ENCODE measurements at regions not wholly inside any gene's neighbourhood (a gene's known extent, or its start where the extent isn't known, plus 50 kb on each side); places are given as distances from the start of the nearest gene placed in this dataset.
"Not testable (repeated sequence)": the region's sequence is repeated elsewhere in the genome, so short reads cannot be mapped to it uniquely, and the experiment has no call there.

DNA sequence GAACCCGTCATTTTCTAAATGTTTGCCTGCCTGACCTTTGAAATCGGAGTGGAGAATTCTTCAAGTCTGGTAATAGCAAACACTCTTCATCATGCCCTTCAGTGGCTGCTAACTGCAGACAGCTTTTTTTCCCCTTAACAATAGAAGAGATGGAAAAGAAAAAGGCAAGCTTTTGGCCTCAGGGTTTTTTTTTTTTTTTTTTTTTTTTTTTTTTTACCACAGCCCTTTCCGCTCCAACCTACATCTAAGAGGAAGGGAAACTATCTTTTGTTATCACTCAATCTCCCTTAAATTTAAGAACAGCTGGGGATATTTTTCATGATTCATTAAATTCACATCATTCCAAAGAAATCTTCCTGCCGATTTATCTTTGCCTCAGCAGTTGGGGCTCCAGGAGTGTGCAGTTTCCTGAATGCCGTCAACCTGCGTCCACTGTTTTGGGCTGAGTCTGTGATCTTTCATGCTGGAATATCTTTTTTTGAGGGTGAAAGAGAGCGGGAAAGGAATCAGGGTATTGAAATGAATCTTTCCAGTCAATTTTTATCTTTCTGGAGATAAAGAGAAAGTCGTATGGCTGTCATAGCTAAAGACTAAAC lies 144.5 kb upstream of the SMYD2 start:
- no peak overlapping the region for H3K4me3 ChIP-seq

DNA sequence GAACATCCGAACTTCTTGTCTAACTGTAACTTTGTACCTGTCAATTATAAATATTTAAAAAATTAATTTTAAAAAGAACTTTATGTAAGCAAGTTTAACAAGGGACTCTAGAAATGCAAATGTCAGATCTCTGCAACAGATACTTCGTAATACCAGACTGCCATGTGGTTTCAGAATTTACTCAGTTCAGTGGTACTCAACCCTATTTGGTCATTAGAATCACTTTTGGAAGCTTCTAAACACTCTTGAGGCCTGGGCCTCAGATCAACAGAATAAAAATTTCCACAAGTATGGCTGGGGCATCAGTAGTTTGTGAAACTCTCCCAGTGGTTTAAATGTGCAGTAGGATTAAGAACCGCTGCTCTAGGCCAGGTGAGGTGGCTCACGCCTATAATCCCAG lies 139.5 kb upstream of the SMYD2 start:
- Histone ChIP-seq H3K4me3 (no peak overlapping the region), H3K27ac (no peak overlapping the region)

More for the DNA sequence above, 144.5 kb upstream of the SMYD2 start:
- H3K27ac ChIP-seq, result no peak overlapping the region

DNA sequence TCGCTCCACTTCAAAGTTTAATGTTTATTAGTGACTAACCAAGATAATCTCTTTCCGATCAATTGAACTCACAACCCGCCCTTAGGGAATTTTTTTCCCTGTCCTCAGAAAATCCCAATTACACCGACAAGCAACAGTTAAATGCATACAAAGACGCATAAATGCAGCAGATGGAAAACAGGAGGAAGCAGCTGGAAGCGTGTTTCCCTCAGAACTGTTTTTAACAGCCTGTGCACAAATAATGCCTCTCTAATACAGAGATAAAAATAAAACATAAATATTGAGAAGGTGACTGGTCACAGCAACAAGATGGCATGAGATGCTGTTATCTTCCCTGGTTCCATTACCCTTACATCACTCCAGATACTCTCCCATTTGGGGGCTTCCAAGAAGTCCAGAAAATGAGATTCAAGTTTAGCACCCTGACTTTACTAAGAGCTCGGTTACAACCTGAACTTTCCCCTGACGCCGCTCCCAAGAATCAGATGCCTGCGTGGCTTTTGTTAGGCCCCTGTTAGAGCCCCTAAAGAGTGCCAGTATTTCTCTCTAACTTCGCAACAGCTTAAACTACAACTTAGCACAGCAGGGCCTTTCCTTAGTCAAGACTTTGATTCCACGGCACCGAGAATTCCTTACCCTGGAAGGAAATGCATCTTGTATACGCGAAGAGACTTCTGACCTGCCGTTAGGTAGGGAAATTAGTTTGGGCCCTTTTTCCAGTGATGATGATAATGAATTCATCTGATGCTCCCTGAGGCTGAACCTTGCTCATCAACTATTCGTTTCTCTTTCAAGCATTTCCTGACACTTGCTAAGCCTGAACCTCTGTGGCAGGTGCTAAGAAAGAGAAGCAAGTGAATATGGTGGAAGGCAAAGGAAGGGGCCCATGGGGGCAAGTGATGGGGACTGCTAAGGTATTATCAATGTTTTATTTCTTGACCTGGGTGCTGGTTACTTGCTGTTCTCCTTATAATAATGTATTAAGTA lies 137.7 kb upstream of the SMYD2 start:
- H3K27ac ChIP-seq, result no peak overlapping the region
- H3K4me3 ChIP-seq, result no peak overlapping the region

DNA sequence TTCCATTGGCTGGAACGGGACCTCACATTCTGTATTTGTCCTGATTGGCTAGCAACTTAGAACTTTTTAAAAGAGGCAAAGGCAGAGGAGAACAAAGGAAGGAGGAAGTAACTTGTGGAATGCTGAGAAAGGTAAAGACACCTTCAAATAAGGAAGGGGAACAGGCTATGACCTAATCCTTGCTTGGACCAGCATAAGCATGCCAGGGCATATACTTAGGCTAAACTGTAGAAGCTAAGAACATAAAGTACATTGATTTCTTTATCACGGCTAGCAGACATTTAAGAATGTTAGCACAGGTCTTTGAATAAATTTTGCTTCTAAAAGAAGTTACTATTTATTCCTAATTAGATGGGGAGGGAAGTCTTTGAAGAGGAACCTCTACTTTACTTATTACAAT lies 136.4 kb upstream of the SMYD2 start:
- H3K4me3 ChIP-seq, H3K27ac ChIP-seq: not testable (repeated sequence)

DNA sequence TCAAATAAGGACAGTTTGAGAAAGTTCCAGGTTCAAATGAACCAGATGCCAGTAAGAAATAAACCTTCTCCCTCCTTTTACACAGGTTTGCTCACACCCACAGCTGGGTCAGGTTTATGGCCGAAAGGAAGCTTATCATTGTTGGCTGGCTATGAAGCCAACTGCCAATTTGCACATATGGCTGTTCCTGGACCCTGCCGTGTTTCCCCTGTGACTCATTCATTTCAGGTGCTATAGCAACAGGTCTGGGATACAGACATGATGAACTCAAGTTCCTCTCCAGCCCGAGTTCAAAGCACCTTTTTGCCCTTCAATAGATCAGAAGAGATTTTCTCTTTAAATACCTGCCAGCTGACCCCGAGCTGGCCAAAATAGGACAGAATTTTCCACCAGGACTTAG lies 134.4 kb upstream of the SMYD2 start:
- H3K27ac ChIP-seq, result no peak overlapping the region
- no peak overlapping the region for H3K4me3 ChIP-seq

DNA sequence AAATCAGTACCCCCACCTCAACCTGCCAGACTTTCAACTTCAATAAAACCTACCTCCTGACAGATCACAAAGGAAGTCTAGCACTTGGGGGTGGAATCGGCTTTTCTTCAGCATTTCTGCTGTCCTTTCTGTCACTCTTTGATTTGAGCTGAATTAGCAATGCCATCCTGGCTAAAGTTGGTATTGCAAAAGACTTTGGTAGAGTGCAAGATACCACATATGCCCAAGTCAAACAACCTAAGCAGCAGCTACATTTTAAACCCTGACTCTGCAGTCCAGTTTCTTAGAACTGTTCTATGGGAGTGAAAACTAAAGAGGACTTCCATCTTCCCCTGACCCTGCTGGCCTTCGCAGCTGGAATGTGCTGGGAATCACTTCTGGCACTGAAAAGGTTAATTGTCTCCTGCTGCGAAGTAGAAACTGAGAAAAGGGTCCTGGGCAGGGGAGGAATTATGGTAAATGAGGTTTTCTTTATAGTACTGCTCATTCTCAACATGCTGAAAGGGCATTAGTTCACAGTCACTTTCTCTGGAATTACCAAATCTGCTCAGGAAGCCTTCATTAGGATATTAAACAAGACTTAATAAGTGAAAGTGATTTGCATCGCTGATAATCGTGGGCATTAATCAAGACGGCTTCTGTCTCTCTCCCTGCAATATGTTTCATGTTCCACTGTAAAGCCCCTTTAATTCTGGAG lies 126.2 kb upstream of the SMYD2 start:
- Histone ChIP-seq H3K27ac (no peak overlapping the region), H3K4me3 (no peak overlapping the region)

DNA sequence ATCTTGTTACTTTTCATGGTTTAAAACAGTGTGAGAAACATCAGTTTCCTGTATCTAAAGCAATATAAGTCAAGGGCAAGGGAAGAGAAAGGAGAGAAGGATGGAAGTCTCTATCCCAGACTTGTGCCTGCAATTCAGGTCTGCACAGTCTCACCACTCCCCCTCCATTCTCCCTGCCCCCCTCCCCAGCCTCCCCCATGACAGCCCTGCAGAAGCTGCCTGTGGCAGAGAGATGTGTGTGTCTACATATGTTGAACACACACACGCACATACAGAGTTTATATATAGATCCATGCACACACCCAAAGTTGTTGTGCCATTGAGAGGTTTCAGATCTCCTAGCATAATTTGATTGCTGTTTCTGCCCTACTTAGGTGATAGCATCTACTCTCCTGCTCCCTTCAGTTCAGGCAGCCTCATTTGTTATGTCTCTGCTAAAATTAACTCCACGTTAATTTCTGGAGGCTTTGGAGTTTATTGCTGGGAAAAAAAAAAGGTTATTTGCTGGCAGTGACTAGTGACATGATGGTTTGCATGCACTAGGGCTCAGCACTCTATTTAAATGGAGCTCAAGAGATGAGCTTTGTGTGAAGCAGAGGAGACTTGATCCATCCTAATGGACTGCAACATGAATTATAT lies 124.9 kb upstream of the SMYD2 start:
- no peak overlapping the region for H3K27ac ChIP-seq
- H3K4me3 ChIP-seq, result no peak overlapping the region

DNA sequence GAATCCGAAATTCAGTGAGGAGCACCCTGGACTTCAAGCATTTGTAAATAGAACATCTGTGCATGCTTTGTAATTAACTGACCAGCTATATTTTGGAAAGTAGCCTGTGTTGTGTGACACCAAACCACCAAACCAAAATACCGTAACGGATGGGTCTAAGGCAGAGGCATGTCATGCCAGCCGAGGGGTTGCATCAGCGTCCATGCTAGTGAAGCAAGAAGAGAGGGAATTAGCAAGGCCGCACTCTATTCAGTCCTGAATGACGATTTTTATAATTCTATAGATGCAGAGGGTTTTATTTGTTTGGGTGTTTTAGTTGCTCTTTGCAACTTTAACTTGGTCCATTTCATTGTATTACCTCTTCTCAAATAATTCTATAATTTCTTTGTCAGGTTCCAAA lies 116.8 kb upstream of the SMYD2 start:
- Histone ChIP-seq H3K4me3 (no peak overlapping the region), H3K27ac (no peak overlapping the region)

DNA sequence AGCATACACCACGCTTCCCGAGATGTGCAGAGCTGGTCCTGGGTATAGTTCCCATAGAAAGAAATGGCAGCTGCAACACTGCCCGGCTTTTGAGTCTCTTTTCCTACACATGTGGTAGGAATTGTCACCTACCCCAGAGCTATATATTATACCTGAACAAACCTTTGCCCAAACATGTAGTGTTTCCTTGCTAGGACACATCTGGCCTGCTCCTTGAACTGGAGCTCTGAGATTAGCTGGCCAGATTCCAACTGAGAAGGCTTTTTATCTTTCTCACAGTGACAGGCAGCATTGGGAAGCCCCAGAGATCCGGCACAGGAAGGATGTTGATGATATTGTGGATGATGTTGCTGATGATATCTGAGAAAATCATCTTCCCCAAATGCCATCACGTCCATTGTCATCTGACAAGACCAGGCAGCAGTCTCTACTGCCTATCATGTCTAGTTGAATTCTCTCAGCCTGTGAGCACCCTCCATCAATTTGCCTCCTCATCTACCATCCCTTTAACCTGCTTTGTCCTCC lies 115.0 kb upstream of the SMYD2 start:
- Histone ChIP-seq H3K4me3 (no peak overlapping the region), H3K27ac (no peak overlapping the region)

DNA sequence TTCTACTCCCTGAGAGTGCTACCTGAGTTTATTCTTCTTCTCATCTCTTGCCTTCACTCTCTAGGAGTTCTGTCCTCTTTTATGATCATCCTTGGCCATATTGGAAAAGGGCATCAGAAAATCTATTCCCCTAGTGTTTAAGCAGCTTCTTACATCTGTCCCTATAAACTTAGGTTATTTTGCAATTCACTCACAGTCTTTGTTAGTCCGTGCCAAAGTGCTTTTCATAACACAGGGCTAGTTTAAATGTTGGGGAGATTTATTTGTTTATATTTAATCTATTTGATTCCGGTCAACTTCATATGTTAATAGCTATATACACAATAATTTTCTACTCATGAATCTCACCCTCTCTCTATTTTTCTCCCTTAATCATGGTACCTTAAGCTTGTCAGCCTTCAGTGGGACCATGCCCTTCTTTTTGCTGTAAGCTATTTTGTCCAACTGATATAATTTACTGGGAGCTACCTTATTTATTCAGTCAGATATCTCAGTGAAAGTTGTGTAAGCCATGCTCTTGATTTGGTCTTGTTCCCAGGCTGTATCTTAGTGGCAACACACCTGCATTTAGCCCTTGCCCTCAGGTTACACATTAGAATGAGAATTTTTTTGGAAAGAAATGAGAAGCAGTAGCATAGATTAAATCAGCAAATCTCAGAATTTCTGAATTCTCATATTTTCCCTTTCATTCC lies 106.3 kb upstream of the SMYD2 start:
- Histone ChIP-seq H3K27ac (no peak overlapping the region), H3K4me3 (no peak overlapping the region)

DNA sequence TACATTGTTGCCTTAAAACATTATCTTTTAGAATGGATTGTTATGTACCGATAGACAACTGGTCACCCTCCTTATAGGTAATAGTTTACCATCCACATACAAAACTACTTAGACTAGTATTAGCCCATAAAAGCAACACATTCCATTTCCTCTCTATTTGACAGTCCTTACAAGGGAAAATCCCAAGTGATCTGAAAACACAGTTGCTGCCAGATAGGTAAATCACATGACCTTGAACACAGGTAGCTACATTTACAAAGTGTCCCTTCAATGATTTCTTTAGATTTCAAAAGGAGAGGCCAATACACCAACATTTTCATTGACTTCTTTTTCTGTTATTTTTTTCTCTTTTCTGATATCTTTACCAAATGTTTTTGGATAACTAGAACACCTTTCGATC lies 102.9 kb upstream of the SMYD2 start:
- H3K27ac ChIP-seq, result no peak overlapping the region
- H3K4me3 ChIP-seq, result no peak overlapping the region

DNA sequence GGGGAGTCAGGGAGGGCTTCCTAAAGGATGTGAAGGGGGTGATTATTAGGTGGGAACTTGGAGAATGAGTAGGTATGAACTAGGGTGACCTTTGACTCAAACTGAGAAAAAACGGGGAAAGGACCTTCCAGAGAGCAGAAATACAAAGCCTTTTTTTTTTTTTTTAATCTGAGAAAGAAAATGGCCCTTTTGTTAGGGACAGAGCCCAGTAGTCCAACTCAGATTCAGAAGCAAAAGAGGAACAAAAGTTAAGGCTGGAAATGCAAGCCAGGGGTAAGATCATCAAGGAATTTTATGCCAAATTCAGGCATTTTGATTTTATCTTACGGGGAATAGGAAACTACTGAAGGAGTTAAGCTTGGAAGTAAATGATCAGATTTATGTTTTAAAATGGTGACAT lies 96.0 kb upstream of the SMYD2 start:
- no peak overlapping the region for H3K27ac ChIP-seq
- no peak overlapping the region for H3K4me3 ChIP-seq

DNA sequence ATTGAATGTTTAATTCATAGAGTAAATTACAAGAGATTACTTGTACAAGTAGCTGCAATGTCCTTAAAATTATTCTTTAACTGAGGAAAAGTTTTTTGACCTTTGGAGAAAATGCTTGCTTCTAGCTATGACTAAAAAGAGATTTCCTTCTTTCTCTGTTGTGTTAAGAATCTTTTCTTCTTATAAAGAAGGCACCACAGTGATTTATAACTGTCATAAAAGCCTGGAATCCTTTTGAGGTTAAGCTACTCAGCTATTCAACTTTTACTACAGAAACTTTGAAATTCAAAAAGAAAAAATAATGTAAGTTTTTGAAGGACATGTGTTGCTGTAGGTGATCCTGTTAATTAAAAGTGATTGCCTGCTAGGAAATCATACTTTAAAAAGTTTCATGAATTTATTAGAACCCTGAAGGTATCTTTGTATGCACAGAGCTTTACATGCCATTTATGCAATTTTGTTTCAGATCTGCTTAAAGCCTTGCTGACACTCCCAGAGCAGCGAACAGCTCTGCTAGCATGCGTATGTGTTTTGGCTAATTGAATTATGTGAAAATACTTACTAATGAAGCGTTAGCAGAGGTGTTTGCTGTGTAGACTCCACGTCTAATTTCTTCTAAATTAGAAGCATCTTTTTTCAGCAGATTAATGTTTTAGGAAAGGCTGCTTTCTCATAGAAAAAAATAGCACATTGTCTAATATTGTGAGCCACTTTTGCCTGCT lies 94.7 kb upstream of the SMYD2 start:
- Histone ChIP-seq H3K27ac (no peak overlapping the region), H3K4me3 (no peak overlapping the region)

DNA sequence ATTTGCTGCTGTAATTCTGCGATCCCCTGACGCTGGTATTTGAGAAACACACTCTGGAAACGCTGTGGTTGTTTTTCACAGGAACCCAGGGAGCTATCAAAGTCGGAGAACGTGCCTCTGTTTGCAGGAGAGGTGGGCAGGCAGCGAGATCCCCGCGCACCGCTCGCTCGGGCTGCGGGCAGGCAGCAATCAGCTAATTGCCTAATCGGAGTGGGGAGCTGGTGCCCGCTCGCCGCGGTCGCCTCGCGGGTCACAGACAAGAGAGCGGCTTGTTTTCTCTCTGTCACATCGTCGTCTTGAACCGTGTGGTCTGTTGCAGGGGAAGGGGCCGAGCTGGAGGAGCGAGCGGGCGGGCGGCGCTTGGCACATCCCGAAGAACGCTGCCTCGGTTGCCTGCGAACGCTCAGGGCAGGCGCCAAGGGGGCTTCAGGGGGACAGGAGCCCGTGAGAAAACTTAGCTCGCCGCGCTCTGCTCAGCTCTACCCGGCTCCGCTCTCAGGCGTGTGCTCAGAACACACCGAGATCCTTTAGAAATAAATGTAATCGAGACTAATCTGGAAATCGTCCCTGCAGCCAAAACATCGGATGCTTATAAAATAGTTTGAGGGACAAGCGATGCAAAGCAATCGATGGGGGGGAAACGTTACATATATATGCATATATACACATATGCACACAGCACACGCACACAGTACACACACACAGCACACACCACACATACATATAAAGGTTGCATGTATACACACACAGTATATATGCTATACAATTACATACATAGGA lies 93.6 kb upstream of the SMYD2 start:
- Histone ChIP-seq H3K4me3 (peak overlapping the region in 1 of 7 experiments; percentile 16), H3K27ac (no peak overlapping the region)

DNA sequence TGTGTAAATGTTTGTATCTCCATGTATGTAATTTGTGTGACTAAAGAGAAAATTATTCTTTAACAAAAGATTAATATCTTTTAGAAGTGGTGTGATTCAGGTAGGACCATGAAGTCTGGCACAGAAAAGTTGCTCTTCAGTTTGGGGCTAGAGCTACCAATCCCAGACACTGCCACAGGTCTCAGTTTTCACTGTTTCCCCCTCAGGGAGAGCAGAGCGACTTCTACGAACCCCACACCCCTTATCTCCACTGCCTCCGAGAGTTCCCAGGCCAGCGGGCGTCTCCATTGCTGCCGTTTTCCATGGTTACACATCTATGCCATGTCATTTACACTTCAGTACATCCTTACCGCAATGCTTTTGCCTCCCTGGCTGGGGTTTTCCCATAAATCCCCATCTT lies 93.0 kb upstream of the SMYD2 start:
- no peak overlapping the region for H3K27ac ChIP-seq

DNA sequence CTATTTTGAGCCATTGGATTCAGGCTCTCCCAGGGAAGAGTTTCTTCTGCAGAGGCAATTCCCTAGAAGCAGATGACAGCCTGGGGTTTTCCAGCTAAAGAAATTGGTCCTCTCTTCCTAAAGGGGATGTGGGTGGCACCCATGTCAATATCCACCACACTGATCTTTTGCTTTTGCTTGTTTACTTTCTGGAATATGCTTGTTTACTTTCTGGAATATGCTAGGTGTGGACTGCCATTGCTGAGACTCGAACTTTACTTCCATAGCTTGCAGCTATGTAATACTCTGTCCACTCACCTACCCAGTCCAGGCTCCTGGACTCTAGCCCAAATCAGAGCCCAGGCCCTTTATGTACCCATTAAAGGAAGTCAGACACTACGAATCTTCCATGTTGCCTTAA lies 92.1 kb upstream of the SMYD2 start:
- Histone ChIP-seq H3K4me3 (no peak overlapping the region), H3K27ac (no peak overlapping the region)

More for the DNA sequence above, 93.0 kb upstream of the SMYD2 start:
- no peak overlapping the region for H3K4me3 ChIP-seq

DNA sequence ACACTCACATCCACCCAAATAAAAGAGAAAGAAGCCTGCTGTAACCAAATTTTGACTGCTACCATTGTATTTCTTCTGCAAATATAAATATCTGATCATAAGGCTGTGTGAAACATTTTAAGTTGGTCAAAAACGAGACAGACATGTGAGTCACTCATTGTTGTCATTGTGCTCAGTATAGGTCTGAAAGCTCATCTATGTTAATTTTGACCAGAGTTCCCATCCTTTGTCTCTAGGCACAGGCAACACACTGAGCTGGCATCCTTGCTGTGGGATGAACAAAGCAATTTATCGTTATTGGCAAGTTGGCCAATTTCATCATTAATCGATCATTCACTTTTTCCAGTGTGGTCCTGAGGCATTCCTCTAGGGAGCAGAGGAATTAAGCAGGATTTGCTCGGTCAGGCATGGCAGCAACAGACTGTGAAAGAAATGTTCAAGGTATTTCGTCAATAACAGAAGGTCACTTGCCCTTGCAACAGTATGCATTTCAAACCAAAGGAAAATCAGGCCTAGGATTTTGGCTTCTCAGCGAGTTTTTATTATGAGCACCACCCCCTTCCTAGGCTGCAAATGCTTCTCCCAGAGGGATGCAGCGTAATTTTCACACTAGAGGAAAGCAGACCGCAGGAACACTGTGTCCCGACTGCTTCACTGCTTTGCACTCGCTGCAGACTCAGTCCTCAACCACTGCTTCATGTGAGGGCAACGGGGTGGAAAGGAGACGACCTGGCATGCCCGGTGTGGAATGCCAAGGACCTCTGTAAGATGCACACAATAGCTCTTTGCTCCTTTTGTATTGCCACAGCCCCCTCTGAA lies 87.9 kb upstream of the SMYD2 start:
- Histone ChIP-seq H3K27ac (no peak overlapping the region), H3K4me3 (no peak overlapping the region)

Data from skin epidermis (tissue), 12 donors.